ENCODE measurements at regions not wholly inside any gene's neighbourhood (a gene's known extent, or its start where the extent isn't known, plus 50 kb on each side); places are given as distances from the start of the nearest gene placed in this dataset.

GRCh38 chr12:71237128-71237527 lies 79.3 kb upstream of the TSPAN8 start:
- H3K27ac Mint-ChIP-seq, result no peak overlapping the region
- no peak overlapping the region for H3K4me3 Mint-ChIP-seq
- peaks cover 43% of the 10 kb centered on the region for H3K9me3 Mint-ChIP-seq
- no peaks in the 10 kb centered on the region for H3K36me3 Mint-ChIP-seq (ENCODE audit: low read depth)
- no peaks in the 10 kb centered on the region for H3K27me3 Mint-ChIP-seq (ENCODE audit: insufficient read depth)
- DNase-seq, result no peak
- TF ChIP-seq, protein P1, sequence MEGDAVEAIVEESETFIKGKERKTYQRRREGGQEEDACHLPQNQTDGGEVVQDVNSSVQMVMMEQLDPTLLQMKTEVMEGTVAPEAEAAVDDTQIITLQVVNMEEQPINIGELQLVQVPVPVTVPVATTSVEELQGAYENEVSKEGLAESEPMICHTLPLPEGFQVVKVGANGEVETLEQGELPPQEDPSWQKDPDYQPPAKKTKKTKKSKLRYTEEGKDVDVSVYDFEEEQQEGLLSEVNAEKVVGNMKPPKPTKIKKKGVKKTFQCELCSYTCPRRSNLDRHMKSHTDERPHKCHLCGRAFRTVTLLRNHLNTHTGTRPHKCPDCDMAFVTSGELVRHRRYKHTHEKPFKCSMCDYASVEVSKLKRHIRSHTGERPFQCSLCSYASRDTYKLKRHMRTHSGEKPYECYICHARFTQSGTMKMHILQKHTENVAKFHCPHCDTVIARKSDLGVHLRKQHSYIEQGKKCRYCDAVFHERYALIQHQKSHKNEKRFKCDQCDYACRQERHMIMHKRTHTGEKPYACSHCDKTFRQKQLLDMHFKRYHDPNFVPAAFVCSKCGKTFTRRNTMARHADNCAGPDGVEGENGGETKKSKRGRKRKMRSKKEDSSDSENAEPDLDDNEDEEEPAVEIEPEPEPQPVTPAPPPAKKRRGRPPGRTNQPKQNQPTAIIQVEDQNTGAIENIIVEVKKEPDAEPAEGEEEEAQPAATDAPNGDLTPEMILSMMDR (IDR thresholded peaks at IDR 0.05), result no peak
- H3K4me1 Mint-ChIP-seq (ENCODE audit: low read depth), result no peaks in the 10 kb centered on the region

DNA sequence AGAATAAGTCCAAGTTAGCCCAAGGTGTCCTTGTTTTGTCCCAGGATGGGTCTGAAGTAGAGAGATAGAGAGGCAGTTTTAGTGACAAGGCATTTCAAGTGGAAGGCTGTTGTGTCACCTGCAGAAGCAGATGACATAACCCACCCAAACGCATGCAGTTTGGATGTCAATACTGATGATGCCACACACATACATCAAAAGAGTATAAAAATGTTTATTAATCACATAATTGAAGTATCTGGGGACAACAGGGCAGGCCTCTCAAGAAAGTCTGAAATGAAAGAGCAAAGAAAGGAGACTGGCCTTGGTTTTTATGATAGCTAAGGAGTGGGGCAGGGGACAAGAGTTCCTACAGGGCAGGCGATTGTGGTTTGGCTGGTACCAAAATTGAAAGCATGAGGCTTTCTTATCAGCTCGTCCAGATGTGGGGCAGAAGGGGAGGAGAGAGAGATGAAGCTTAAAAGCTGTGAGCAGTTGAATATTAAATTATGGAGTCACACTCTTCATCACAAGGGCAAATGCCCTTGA lies 78.4 kb upstream of the TSPAN8 start:
- no peaks in the 10 kb centered on the region for H3K4me1 Mint-ChIP-seq (ENCODE audit: low read depth)

GRCh38 chr12:71233083-71233482 lies 75.3 kb upstream of the TSPAN8 start:
- H3K36me3 Mint-ChIP-seq (ENCODE audit: low read depth), result no peaks in the 10 kb centered on the region
- H3K9me3 Mint-ChIP-seq, result peaks cover 44% of the 10 kb centered on the region
- no peak overlapping the region for H3K27ac Mint-ChIP-seq
- DNase-seq, result no peak
- H3K4me3 Mint-ChIP-seq, result no peak overlapping the region
- TF ChIP-seq, protein P1 (IDR thresholded peaks at IDR 0.05), result no peak
- no peaks in the 10 kb centered on the region for H3K4me1 Mint-ChIP-seq (ENCODE audit: low read depth)
- no peaks in the 10 kb centered on the region for H3K27me3 Mint-ChIP-seq (ENCODE audit: insufficient read depth)

More for the DNA sequence above, 78.4 kb upstream of the TSPAN8 start:
- Mint-ChIP-seq H3K27ac (no peak overlapping the region), H3K9me3 (peaks cover 36% of the 10 kb centered on the region), H3K27me3 (ENCODE audit: insufficient read depth) (no peaks in the 10 kb centered on the region), H3K4me3 (no peak overlapping the region), H3K36me3 (ENCODE audit: low read depth) (no peaks in the 10 kb centered on the region)
- no peak for DNase-seq
- TF ChIP-seq, protein P1 (IDR thresholded peaks at IDR 0.05), result no peak

- Mint-ChIP-seq H3K4me3 (no peak overlapping the region), H3K27ac (no peak overlapping the region), H3K9me3 (peaks cover 24% of the 10 kb centered on the region), H3K4me1 (ENCODE audit: low read depth) (no peaks in the 10 kb centered on the region), H3K27me3 (ENCODE audit: insufficient read depth) (no peaks in the 10 kb centered on the region), H3K36me3 (ENCODE audit: low read depth) (no peaks in the 10 kb centered on the region)
- TF ChIP-seq, protein P1 (IDR thresholded peaks at IDR 0.05), result no peak
- no peak for DNase-seq
Observed at GRCh38 chr12:71230542-71230941, 72.7 kb upstream of the TSPAN8 start.

DNA sequence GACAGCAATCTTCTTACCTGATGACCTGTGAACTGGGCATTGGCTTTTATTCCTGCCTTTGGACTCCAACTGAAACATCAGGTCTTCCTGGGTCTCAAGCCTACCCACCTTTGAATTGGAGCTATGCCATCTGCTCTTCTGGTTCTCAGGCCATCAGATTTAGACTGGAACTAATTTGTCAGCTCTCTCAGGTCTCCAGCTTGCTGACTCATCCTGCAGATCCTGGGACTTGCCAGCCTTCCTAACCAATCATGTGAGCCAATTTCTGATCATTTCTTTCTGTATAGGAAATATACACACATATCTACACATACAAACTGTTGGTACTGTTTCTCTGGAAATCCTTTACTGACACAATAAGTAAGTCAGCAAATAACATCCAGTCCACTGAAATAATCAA lies 65.3 kb upstream of the TSPAN8 start:
- no peak overlapping the region for H3K27ac Mint-ChIP-seq
- no peaks in the 10 kb centered on the region for H3K4me1 Mint-ChIP-seq (ENCODE audit: low read depth)
- H3K27me3 Mint-ChIP-seq (ENCODE audit: insufficient read depth), result no peaks in the 10 kb centered on the region; the same call in 1 of the 2 replicates
- no peaks in the 10 kb centered on the region for H3K36me3 Mint-ChIP-seq (ENCODE audit: low read depth)
- H3K4me3 Mint-ChIP-seq, result no peak overlapping the region
- TF ChIP-seq, protein P1 (IDR thresholded peaks at IDR 0.05), result no peak
- peaks cover 33% of the 10 kb centered on the region for H3K9me3 Mint-ChIP-seq
- no peak for DNase-seq

DNA sequence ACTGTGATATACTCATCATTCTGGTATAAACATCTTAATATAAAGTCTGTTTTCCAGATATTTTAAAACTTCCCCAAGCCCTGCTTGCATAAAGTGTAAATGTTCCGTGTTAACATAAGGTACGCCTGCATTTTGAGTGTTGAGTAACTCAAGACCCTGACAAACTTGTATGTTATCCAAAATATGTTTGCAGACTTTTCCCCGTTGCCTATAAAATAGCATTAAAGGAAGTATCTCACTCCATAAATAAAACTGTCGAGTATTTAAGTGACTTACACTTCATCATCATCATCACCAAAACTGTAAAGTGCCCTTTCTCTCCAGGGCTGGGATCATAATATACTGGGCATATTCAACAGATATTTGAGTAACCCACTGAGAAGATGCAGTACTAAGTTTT lies 64.6 kb upstream of the TSPAN8 start:
- H3K36me3 Mint-ChIP-seq (ENCODE audit: low read depth), result no peaks in the 10 kb centered on the region
- H3K4me1 Mint-ChIP-seq (ENCODE audit: low read depth), result no peaks in the 10 kb centered on the region
- no peak overlapping the region for H3K4me3 Mint-ChIP-seq
- no peaks in the 10 kb centered on the region; the same call in 1 of the 2 replicates for H3K27me3 Mint-ChIP-seq (ENCODE audit: insufficient read depth)
- H3K27ac Mint-ChIP-seq, result no peak overlapping the region
- no peak for DNase-seq
- peaks cover 33% of the 10 kb centered on the region for H3K9me3 Mint-ChIP-seq
- TF ChIP-seq, protein P1 (IDR thresholded peaks at IDR 0.05), result no peak
